H1 (cell line): ENCODE measurements at regions not wholly inside any gene's neighbourhood (a gene's known extent, or its start where the extent isn't known, plus 50 kb on each side); places are given as distances from the start of the nearest gene placed in this dataset.

Experiments
- ASH2L ChIP-seq: fragments of 200-600, 300-600 bp; sonication (generic); IDR thresholded peaks from one replicate; pipeline ENCODE4 v1.7.1; 2017; ENCODE audit warnings: low read length
- CHD2 ChIP-seq: IDR thresholded peaks from 2 replicates; pipeline ENCODE4 v1.6.1; 2012; ENCODE audit warnings: low read length, improper control_type of control experiment
- KDM1A ChIP-seq: fragments of 200-600, 300-600 bp; sonication (generic); IDR thresholded peaks from 2 replicates; pipeline ENCODE4 v1.7.1; 2016; ENCODE audit warnings: mild to moderate bottlenecking, low read length, borderline replicate concordance
- KDM4A ChIP-seq: IDR thresholded peaks from one replicate; pipeline ENCODE4 v1.7.1; 2012; ENCODE audit warnings: low read depth, mild to moderate bottlenecking, moderate library complexity, low read length, inconsistent platforms; ENCODE audit not compliant: severe bottlenecking
- NRF1 ChIP-seq: IDR thresholded peaks from 2 replicates; pipeline ENCODE4 v1.6.1; 2011; ENCODE audit warnings: mild to moderate bottlenecking, low read depth, low read length, improper control_type of control experiment
- POLR2AphosphoS5 ChIP-seq: IDR thresholded peaks from 2 replicates; pipeline ENCODE4 v1.6.1; 2011; ENCODE audit warnings: low read depth, low read length
- RBBP5 ChIP-seq: IDR thresholded peaks from 2 replicates; pipeline ENCODE4 v1.7.1; 2012; ENCODE audit warnings: low read depth, mild to moderate bottlenecking, inconsistent platforms, low read length, moderate library complexity, borderline replicate concordance
- RXRA ChIP-seq: IDR thresholded peaks from 2 replicates; pipeline ENCODE4 v1.6.1; 2011; ENCODE audit warnings: low read depth, mild to moderate bottlenecking, low read length, moderate library complexity; ENCODE audit not compliant: insufficient read depth
- SIN3A ChIP-seq, 2 experiments: IDR thresholded peaks in 1 of 2; conservative IDR thresholded peaks in 1 of 2; 2 replicates each; pipeline ENCODE4 v1.6.1; 2011 to 2012; ENCODE audit warnings: low read length in 2 of 2, improper control_type of control experiment in 1 of 2, low read depth in 1 of 2, mild to moderate bottlenecking in 1 of 2
- SIX5 ChIP-seq: IDR thresholded peaks from 2 replicates; pipeline ENCODE4 v1.6.1; 2011; ENCODE audit warnings: mild to moderate bottlenecking, low read depth, low read length
- SUZ12 ChIP-seq: fragments of 200-600 bp; sonication (generic); IDR thresholded peaks from 2 replicates; pipeline ENCODE4 v1.6.1; 2012; ENCODE audit warnings: mild to moderate bottlenecking, inconsistent platforms, low read length, moderate library complexity, mixed read lengths
- TAF7 ChIP-seq: optimal IDR thresholded peaks from 2 replicates; pipeline ENCODE3; 2011; ENCODE audit warnings: low read depth, mild to moderate bottlenecking, inconsistent platforms, low read length, moderate library complexity, borderline replicate concordance
- YY1 ChIP-seq: IDR thresholded peaks from 2 replicates; pipeline ENCODE4 v1.6.1; 2011; ENCODE audit warnings: low read depth, mild to moderate bottlenecking, low read length
- TF ChIP-seq, protein P1 (sequence below): IDR thresholded peaks from 2 replicates; pipeline ENCODE4 v1.6.1; 2012; ENCODE audit warnings: low read length, inconsistent platforms
- TF ChIP-seq, protein P2 (sequence below): IDR thresholded peaks from 2 replicates; pipeline ENCODE4 v1.6.1; 2012; ENCODE audit warnings: inconsistent platforms
- TF ChIP-seq, protein P3 (sequence below): IDR thresholded peaks from 2 replicates; pipeline ENCODE4 v1.6.1; 2011; ENCODE audit warnings: low read depth, mild to moderate bottlenecking, low read length; ENCODE audit not compliant: insufficient read depth
- TF ChIP-seq, protein P4 (sequence below): IDR thresholded peaks from 2 replicates; pipeline ENCODE4 v1.6.1; 2011; ENCODE audit warnings: low read length, improper control_type of control experiment

- TF ChIP-seq CHD2 (no peak), SUZ12 (no peak), RXRA (no peak), KDM4A (no peak), ASH2L (no peak), POLR2AphosphoS5 (no peak), NRF1 (no peak), KDM1A (no peak), SIX5 (no peak), RBBP5 (no peak), SIN3A (conservative IDR thresholded peaks at IDR 0.05 in 1 of 2, IDR thresholded peaks at IDR 0.05 in 1 of 2; ENCODE audit: low read depth in 1 of 2, low read length in 2 of 2) (no peak), YY1 (no peak), TAF7 (no peak)
- TF ChIP-seq, protein P1, sequence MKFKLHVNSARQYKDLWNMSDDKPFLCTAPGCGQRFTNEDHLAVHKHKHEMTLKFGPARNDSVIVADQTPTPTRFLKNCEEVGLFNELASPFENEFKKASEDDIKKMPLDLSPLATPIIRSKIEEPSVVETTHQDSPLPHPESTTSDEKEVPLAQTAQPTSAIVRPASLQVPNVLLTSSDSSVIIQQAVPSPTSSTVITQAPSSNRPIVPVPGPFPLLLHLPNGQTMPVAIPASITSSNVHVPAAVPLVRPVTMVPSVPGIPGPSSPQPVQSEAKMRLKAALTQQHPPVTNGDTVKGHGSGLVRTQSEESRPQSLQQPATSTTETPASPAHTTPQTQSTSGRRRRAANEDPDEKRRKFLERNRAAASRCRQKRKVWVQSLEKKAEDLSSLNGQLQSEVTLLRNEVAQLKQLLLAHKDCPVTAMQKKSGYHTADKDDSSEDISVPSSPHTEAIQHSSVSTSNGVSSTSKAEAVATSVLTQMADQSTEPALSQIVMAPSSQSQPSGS = no peak
- TF ChIP-seq, protein P2, sequence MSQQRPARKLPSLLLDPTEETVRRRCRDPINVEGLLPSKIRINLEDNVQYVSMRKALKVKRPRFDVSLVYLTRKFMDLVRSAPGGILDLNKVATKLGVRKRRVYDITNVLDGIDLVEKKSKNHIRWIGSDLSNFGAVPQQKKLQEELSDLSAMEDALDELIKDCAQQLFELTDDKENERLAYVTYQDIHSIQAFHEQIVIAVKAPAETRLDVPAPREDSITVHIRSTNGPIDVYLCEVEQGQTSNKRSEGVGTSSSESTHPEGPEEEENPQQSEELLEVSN = no peak
- TF ChIP-seq, protein P3, sequence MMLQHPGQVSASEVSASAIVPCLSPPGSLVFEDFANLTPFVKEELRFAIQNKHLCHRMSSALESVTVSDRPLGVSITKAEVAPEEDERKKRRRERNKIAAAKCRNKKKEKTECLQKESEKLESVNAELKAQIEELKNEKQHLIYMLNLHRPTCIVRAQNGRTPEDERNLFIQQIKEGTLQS = no peak
- TF ChIP-seq, protein P4, sequence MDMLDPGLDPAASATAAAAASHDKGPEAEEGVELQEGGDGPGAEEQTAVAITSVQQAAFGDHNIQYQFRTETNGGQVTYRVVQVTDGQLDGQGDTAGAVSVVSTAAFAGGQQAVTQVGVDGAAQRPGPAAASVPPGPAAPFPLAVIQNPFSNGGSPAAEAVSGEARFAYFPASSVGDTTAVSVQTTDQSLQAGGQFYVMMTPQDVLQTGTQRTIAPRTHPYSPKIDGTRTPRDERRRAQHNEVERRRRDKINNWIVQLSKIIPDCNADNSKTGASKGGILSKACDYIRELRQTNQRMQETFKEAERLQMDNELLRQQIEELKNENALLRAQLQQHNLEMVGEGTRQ = no peak
These were observed 351.1 kb upstream of the HTR1E start (continued) for GRCh38 chr6:86586195-86586594.
